Spleen (tissue), 7 donors: ENCODE measurements at regions not wholly inside any gene's neighbourhood (a gene's known extent, or its start where the extent isn't known, plus 50 kb on each side); places are given as distances from the start of the nearest gene placed in this dataset.

ENCODE experiments used
- CTCF ChIP-seq, 11 experiments: fragments of 200-600 bp in 7 of 11; fragments of 450-650 bp in 4 of 11; sonication (generic) in 4 of 11; IDR thresholded peaks in 8 of 11; conservative IDR thresholded peaks in 3 of 11; 1 replicate in 7 of 11; 2 replicates in 4 of 11; pipeline versions ENCODE4 v1.4.0 to v1.8.0; 2016 to 2021; ENCODE audit warnings: antibody characterized with exemption in 11 of 11, inconsistent platforms in 4 of 11, mild to moderate bottlenecking in 1 of 11
- POLR2A ChIP-seq, 3 donors: fragments of 450-650 bp; IDR thresholded peaks; one replicate each; pipeline ENCODE4 v1.5.1; 2017; ENCODE audit warnings: antibody characterized with exemption in 3 of 3, mild to moderate bottlenecking in 1 of 3
- POLR2AphosphoS5 ChIP-seq, 3 donors: sonication (generic); formaldehyde crosslinking; IDR thresholded peaks; one replicate each; pipeline ENCODE4 v1.5.1; 2017; ENCODE audit warnings: antibody characterized with exemption in 3 of 3
- donor health status: DM: no; HTN: no; CAD: no; lungs with moderate emphysema.
- donor health status: DM: no; HTN: no; CAD: no.
- donor health status: DM: no; HTN: no; CAD: no.

GRCh38 chr2:116133381-116133942, 1681.0 kb upstream of the DDX18 start:
- TF ChIP-seq CTCF (IDR thresholded peaks at IDR 0.05 in 8 of 11, conservative IDR thresholded peaks at IDR 0.05 in 3 of 11) (no peak), POLR2A (IDR thresholded peaks at IDR 0.05) (no peak), POLR2AphosphoS5 (IDR thresholded peaks at IDR 0.05) (no peak)
